HTR-8/SVneo (cell line): ENCODE measurements at regions not wholly inside any gene's neighbourhood (a gene's known extent, or its start where the extent isn't known, plus 50 kb on each side); places are given as distances from the start of the nearest gene placed in this dataset.

Experiments
- DNase-seq: peaks from one replicate; pipeline ENCODE4 v3.0.0; 2011; ENCODE audit warnings: low spot score, mixed read lengths; ENCODE audit not compliant: insufficient read length
- FAIRE-seq: peaks from 2 replicates; lab custom pipeline; 2011; peaks lifted over from hg19 to GRCh38; lab: Jason Lieb, UNC

DNA sequence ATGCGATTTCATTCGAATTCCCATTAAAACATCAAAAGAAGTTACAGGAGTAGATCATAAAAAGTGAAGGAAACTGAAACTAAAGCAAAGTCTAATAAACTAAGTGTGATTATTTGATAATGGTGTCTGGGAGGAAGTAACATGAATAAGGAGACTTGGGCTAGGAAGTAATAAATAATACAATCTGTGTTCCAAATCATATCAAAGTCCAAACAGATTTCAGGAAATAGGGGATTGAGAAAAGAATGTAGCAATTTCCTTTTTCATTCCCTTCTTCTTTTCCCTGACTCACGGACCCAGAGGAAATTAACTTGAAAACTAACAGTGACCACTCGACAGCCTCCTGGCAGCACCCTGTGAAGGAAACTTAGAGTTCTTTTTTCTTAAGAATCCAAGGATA is 758.4 kb upstream of the GCFC2 start:
- FAIRE-seq (no peak), DNase-seq (no peak)

- no peak for DNase-seq
- no peak for FAIRE-seq
Measured at GRCh38 chr2:76467326-76467725, 756.6 kb upstream of the GCFC2 start.

DNA sequence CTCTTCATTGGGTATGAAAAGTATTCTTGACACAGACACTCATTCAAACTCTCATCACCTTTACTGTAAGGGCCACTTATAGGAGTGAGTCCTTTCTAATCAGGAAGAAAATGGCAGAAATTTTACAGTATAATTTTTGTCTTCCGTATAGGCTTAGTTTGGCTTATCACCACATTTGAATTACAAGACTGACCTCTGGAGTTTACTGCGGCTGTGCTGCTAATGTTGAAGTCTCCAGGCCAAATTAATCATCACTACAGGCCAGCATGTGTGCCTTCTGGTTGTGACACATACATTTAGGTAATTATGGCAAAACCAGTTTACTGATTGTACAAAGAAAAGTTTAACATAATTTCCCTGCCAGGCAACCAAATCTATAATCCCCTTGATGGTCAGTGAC is 753.6 kb upstream of the GCFC2 start:
- FAIRE-seq, result no peak
- DNase-seq, result no peak

DNA sequence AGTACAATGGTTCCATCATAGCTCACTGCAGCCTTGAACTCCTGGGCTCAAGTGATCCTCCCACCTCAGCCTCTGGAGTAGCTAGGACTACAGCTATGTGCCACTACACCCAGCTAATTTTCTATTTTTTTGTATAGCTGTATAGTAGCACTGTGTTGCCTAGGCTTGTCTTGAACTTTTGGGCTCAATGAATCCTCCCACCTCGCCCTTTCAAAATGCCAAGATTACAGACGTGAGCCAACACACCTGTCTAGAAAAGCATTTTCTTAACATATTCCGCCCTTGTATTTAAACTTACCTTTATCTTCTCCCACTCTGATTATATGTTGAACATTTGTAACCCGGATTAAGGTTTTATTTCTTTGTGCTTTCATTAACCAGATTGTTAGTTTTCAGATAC is 750.7 kb upstream of the GCFC2 start:
- no peak for FAIRE-seq
- DNase-seq, result no peak

DNA sequence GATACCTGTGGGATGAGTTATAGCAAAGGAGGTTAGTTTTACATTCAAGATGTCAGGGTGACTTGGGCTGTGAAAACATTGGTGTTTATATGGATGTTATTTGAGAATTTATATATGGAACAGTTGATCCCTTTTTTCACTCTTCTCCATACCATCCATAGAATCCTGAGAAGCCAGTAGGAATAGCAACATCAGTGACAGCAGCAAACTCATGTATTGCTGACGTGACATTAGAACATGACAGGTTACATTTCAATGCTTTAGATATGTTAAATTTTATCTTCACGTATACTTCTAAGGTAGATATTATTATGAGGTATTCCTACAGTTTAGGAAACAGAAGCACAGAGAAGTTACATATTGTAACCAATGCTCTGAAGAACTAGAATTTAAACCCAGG is 745.2 kb upstream of the GCFC2 start:
- FAIRE-seq (no peak), DNase-seq (no peak)

DNA sequence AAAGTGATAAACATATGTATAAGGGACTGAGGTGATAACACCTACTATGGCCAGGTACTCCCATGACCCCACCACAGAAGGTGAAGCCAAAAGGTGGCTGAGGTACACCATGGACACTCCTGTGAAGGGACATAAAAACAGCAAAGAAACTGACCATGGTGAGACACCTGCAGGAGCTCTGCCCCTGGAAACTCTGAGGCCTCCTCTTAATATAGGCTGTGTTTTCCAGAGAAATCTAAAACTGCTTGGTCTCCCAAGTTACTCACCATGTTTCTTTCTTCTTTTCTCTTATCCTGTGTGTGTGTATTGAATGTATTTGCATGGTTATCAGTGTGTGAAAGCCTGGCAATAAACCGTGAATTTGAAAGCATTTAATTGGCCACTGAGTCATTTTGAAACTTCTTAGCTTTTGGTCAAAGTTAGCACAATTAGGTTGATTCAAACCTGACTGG is 739.3 kb upstream of the GCFC2 start:
- DNase-seq, result no peak
- no peak for FAIRE-seq

DNA sequence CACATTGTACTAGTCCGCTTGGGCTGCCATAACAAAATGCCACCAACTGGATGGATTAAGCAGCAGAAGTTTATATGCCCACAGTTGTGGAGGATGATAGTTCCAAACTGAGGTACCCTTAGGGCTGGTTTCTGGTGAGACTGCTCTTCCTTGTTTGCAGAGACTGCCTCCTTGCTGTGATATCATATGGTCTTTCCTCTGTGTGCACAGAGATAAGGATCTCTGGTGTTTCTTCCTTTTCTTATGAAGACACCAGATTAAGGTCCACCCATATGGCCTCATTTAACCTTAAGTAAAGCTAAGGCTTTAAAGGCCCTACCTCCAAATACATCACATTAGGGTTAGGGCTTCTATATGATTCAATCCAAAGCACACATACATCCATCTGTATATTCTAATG is 738.2 kb upstream of the GCFC2 start:
- no peak for DNase-seq
- no peak for FAIRE-seq

DNA sequence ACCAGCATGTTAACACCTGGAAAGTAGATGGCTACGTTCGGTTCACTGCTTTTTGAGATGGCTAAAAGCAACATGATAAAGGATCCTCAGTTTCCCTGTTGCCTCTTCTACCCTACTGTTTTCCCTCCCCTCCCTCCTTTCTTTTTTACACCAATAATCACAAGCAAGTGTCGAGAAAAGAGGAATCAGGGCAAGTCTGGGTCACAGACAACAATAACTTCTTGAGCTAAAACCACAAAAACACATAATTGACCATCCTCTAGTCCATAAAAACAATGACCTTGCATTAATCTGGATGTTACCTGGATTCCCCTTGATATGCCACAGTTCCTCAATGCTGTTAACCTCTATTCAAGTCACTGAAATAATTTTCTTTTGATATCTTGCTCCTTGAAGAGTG is 736.6 kb upstream of the GCFC2 start:
- DNase-seq (no peak), FAIRE-seq (no peak)

DNA sequence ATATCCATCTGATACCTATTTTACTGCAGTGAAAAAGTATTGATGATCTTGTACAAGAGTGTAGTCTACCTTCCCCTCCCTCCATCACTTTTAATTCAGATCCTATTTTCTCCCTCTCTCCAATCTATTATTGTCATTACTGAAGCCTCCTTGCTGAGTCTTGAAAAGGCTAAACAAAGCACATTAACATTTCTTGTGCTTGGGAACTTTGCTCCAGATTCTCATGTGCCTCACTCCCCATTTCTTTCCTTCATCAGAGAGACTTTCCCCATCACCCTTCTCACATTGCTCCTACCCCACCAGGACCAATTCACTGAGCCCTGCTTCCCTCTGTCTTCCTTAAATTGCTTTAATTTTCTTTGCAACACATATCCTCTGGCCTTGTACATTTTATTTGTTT is 736.2 kb upstream of the GCFC2 start:
- FAIRE-seq, result no peak
- DNase-seq, result no peak

DNA sequence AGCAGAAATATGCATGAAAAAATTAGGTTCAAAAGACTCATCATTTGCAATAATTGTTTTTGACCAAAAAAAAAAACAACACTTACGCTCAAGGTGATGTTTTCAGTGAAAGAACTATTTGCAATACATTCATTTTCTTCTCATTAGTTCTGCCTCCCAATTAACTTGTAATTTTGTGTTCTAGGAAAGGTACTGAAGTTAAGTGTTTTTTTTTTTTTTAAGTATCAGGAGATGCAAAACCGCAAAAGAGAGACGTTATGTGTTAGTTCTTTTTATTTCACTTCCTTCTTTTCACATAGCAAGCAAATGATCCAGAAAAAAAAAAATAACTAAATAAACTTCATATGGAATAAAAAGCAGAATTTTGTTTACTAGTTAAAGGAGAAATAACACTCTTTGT is 735.2 kb upstream of the GCFC2 start:
- no peak for FAIRE-seq
- DNase-seq, result no peak

GRCh38 chr2:76444732-76445131 is 734.0 kb upstream of the GCFC2 start:
- DNase-seq (no peak), FAIRE-seq (no peak)

GRCh38 chr2:76437564-76437963 is 726.8 kb upstream of the GCFC2 start:
- no peak for FAIRE-seq
- no peak for DNase-seq

DNA sequence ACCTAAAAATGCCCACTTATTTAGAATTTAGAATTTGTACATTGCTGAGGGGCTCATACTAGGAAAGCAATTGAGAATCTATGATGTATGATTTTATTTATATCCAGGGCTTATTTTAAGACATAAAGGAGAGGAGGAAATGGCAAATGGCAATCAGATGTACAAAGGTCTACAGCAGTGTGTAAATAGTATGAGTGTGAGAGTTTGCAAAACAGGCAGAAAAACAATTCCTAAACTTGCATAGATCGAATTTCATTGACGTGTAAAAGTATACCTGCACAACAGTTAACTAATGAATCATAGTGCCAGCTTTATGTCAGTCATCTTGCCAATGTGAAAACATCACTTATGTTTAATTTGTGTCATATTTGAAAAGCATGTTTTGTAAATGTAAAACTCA is 718.7 kb upstream of the GCFC2 start:
- DNase-seq (no peak), FAIRE-seq (no peak)

- FAIRE-seq, result no peak
- no peak for DNase-seq
Measured at GRCh38 chr2:76427452-76427851, 716.7 kb upstream of the GCFC2 start.

DNA sequence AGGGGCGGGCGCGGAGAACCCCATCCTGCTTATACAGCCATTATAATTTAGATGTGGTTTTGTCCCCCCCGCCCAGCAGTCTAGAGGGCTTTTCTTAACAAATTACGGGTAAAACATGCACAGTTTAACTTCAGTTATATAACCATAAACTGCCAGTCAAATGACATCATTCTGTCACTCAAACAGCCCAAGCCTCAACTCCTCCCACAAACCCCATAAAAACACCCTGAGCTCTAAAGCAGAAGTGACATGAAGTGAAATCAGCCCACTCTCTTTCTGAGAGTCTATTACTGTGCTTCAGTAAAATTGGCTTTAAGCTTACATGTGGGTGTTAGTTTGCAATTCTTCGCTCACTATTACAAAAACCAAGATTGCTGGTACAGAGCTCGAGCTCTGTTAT is 705.1 kb upstream of the GCFC2 start:
- no peak for FAIRE-seq
- no peak for DNase-seq

DNA sequence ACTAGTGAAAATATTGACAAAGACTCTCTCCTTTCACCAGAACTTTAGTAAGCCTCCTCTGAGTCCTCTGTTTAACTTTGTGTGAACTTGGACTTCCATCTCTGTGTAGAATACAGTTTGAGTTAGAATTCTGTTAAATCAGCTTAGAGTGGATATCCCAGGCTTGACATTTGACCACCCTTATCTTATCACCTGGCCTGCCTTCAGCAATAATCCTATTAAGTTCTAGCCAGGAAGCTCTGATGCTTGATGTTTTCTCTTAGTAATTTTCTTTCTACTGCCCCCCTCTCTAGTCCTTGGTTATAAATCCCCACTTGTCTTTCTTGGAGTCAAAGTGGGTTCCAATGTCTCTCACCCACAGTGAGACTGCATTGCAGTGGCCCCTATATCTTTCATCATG is 702.7 kb upstream of the GCFC2 start:
- FAIRE-seq (no peak), DNase-seq (no peak)

DNA sequence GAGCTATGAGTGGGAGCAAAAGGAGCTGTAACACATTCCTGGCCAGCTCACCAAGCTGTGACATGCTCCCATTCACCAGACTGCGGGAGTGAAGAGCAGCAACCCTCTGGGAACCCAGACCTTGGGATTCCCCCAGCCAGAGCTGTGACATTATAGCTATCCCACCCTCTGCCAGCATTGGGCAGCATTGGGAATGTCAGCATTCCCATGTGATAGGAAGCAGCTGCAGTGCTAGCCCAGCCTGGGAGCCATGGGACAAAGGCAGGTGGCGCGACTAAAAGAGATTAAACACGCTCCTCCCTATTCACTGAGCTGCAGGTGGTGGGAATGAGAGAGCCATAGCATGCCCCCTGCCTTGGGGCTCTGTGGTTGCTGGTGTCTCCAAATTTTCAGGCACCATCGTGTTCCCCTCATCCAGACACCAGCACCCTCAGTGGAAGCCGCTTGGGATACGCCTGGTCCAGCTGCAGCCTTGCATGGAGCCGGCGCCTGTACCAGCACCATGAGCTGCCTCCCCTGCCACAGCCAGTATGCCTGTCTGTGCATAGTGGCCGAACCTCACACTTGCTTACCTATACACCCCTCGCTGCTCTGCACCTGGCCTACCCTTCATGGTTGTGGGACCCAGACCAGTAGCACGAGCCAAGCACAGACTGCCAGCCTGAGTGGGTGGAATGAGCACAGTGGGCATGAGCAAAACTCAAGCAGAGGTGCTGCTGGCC is 695.6 kb upstream of the GCFC2 start:
- no peak for DNase-seq
- no peak for FAIRE-seq

DNA sequence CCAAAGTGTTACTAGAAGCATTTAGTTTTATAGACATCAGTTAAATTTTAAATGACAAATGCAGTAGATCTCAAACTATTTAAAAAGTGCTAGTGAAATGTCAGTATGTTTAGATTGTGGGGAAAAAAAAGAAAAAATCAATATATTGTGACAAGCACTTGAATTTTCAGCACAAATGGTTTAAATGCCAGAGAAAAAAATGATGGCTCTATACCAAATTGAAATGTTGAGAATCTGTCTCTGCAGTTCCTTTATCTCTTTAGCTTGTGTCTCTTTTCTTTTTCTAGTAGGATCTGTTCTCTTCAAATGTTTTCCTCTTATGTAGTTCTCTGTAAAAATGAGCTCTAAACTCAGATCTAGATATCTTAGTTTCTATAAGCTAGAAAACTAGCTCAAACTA is 682.6 kb upstream of the GCFC2 start:
- DNase-seq (no peak), FAIRE-seq (no peak)

- no peak for DNase-seq
- no peak for FAIRE-seq
Measured at GRCh38 chr2:76391678-76392077, 681.0 kb upstream of the GCFC2 start.

GRCh38 chr2:76387294-76387693 is 676.6 kb upstream of the GCFC2 start:
- FAIRE-seq (no peak), DNase-seq (no peak)

- no peak for FAIRE-seq
- DNase-seq, result no peak
Measured at GRCh38 chr2:76385943-76386342, 675.2 kb upstream of the GCFC2 start.

DNA sequence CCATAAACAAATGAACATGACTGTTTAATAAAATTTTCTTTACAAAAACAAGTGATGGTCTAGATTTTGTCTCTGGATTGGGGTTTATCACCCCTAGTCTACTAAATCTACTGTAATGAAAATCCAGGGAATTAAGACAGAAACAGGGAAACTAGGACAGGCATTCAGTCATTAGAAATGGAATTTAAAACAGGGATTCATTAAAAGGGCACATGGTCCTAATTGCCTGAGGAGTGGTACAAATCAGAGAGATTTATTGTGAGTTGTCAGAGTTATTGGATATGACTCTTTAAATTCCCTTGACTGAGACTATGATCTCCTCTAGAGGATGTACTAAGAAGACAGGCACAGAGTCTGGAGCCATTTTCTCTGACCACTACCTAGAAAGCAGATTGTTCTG is 670.9 kb upstream of the GCFC2 start:
- FAIRE-seq (no peak), DNase-seq (no peak)

DNA sequence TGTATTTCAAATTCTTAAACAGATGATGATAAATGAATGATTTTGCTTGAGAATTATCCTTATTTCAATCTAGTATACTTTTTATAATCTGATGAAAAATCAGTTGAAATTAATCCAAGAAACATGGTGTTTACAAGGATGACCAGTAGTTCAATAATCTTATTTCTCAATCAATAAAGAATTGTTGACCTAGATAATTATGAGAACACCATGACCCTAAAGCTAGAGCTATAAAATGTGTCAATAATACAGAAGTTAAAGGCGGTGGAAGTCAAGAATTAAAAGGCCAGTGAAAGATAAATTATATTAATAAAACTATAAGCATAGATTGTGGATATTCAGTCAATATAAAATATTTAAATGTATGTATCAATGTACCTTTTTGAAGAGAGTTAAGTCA is 667.4 kb upstream of the GCFC2 start:
- no peak for DNase-seq
- no peak for FAIRE-seq
